GM23338 (cell line): ENCODE measurements at regions not wholly inside any gene's neighbourhood (a gene's known extent, or its start where the extent isn't known, plus 50 kb on each side); places are given as distances from the start of the nearest gene placed in this dataset.

Experiments
- CREB1 ChIP-seq: fragments of 250-450 bp; sonication (Bioruptor Pico); IDR thresholded peaks from 2 replicates; pipeline ENCODE4 v1.5.0; 2020; ENCODE audit warnings: low read depth, mild to moderate bottlenecking, moderate library complexity
- POLR2AphosphoS5 ChIP-seq: IDR thresholded peaks from 2 replicates; pipeline ENCODE4 v1.6.1; 2016; ENCODE audit warnings: antibody characterized with exemption, low read depth
- TF ChIP-seq, protein P1 (sequence below), 2 experiments: fragments of 200-600 bp in 1 of 2; sonication (generic) in 1 of 2; conservative IDR thresholded peaks; 2 replicates each; pipeline versions ENCODE4 v1.5.1 to v1.6.1; 2016 to 2017; ENCODE audit warnings: antibody characterized with exemption in 2 of 2, low read depth in 2 of 2, mild to moderate bottlenecking in 2 of 2, moderate library complexity in 1 of 2

DNA sequence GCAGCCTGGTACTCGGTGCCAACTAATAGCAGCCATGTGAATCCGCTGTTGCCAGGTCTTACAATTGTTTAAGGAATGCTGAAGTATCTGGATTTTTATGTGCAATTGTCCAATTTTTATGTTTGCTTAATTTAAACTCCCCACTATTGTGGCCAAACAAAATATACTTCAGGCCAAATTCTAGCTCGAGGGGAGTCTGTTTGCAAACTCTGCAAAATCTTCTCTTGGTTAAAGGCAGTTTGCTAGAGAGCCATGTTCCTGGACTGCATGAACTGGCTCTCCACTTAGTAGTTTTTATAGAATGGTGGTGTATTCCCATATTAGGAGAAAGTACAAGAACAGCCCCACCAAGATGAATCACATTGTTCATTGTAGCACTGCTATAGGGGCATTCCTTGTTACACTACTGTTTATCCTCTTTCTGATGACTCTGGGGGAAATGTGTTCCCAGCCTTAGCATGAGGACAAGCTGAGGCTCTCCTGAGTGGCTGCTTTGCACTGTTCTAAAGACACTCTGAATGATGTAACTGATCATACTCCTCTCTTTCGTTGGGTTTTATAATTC, 178.0 kb upstream of the GLI3 start:
- no peak for TF ChIP-seq POLR2AphosphoS5
- no peak for TF ChIP-seq CREB1
- TF ChIP-seq, protein P1, sequence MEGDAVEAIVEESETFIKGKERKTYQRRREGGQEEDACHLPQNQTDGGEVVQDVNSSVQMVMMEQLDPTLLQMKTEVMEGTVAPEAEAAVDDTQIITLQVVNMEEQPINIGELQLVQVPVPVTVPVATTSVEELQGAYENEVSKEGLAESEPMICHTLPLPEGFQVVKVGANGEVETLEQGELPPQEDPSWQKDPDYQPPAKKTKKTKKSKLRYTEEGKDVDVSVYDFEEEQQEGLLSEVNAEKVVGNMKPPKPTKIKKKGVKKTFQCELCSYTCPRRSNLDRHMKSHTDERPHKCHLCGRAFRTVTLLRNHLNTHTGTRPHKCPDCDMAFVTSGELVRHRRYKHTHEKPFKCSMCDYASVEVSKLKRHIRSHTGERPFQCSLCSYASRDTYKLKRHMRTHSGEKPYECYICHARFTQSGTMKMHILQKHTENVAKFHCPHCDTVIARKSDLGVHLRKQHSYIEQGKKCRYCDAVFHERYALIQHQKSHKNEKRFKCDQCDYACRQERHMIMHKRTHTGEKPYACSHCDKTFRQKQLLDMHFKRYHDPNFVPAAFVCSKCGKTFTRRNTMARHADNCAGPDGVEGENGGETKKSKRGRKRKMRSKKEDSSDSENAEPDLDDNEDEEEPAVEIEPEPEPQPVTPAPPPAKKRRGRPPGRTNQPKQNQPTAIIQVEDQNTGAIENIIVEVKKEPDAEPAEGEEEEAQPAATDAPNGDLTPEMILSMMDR (conservative IDR thresholded peaks at IDR 0.05; ENCODE audit: low read depth in 2 of 2), result no peak
